Activated CD4-positive, alpha-beta T cell treated with anti-CD3 and anti-CD28 coated beads for 36 hours (primary cell): ENCODE measurements at regions not wholly inside any gene's neighbourhood (a gene's known extent, or its start where the extent isn't known, plus 50 kb on each side); places are given as distances from the start of the nearest gene placed in this dataset.
"Not testable (repeated sequence)": the region's sequence is repeated elsewhere in the genome, so short reads cannot be mapped to it uniquely, and the experiment has no call there.

Source experiments
- ATAC-seq: fragments of 200-7000 bp; cut with Tn5 transposase; one replicate; pipeline ENCODE4 v1.10.0; 2021; ENCODE audit warnings: mild to moderate bottlenecking, moderate library complexity
- CTCF ChIA-PET: fragments of 350-600 bp; sonication (Branson Sonifier 250); formaldehyde crosslinking; loops from one replicate; lab custom pipeline; 2021; ENCODE audit warnings: antibody characterized with exemption; lab: Charles Lee
- POLR2A ChIA-PET: fragments of 350-600 bp; sonication (Branson Sonifier 250); formaldehyde crosslinking; loops from one replicate; lab custom pipeline; 2021; ENCODE audit warnings: antibody characterized with exemption, inconsistent platforms; lab: Charles Lee
- DNase-seq: peaks from one replicate; pipeline ENCODE4 v3.0.0-alpha.2; 2020
- H3K27ac Mint-ChIP-seq: one replicate; pipeline ENCODE4 v1.8.0; 2021; ENCODE audit warnings: mixed read lengths
- H3K27me3 Mint-ChIP-seq: one replicate; pipeline ENCODE4 v1.8.0; 2021; ENCODE audit warnings: mixed read lengths
- H3K36me3 Mint-ChIP-seq: one replicate; pipeline ENCODE4 v1.8.0; 2021; ENCODE audit warnings: low read depth, mixed read lengths
- H3K4me1 Mint-ChIP-seq: one replicate; pipeline ENCODE4 v1.8.0; 2021; ENCODE audit warnings: mixed read lengths
- H3K4me3 Mint-ChIP-seq: one replicate; pipeline ENCODE4 v1.8.0; 2021; ENCODE audit warnings: mild to moderate bottlenecking, moderate library complexity, mixed read lengths
- H3K9me3 Mint-ChIP-seq: one replicate; pipeline ENCODE4 v1.8.0; 2021; ENCODE audit warnings: low read depth, mixed read lengths
- intact Hi-C, 2 experiments: fragments of 100-400 bp; cut with DNase I in 1 of 2; cut with micrococcal nuclease in 1 of 2; formaldehyde crosslinking; loops; one replicate each; pipeline versions ENCODE4 v1.14.2 to v1.15.1; 2022 to 2024; cut with DNase I, micrococcal nuclease

DNA sequence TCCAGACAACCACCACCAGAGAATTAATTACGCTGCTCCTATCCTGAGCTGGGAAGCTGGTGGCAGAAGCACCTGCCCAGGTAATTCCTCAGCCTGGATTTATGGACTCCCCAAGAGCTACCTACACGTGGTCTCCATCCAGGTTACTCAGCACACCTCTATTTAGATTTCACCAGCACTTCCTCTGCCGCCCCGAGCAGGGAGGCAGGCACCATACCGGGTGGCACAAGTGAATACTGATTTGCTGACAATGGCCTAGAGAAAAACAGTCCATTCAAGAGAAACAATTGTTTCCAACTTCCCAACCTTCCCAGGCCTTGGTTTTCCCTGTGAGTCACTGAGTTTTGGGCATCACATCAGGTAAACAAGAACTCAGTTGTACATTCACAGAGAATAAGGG, 134.3 kb downstream of the MATN1 start:
- CTCF ChIA-PET = no interaction called here

DNA sequence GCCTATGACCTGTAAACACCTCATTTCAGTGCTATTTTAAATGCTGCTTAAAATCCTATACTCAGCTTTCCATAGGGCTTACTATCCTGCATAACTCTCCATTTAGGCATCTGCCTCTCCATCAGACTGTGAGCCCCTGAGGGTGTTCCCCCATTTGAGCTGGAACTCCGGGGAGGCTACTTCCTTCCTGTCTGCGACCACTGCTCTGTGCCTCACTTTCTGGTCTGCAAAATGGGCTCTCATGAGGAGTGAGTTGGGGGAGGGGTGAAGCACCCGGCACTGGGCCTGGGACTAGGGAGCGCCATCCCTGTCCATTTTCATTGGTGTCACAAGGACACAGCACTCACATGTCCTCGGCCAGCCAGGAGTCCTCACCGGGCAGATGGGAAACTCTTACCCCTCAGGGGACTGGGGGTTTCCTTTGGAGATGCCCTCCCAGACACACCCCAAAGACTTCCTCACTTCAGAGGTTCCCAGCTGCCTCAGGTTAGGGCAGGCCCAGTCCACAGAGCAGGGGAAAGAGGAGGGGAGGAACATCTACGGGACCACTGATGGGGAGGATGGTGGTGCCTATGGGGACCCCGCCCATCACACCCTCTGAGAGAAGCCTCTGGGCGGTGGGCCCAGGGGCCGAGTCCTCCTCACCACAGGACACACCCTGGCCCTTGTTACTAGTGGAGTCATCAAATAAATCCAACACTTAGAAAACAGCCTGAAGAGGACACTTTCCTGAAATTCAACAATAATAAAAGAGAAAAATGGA, 134.9 kb downstream of the MATN1 start:
- Mint-ChIP-seq H3K27me3 (peaks cover 39% of the 10 kb centered on the region), H3K4me1 (no peaks in the 10 kb centered on the region), H3K9me3 (peaks cover 2% of the 10 kb centered on the region), H3K4me3 (no peak overlapping the region), H3K36me3 (no peaks in the 10 kb centered on the region), H3K27ac (no peak overlapping the region)
- no peak for ATAC-seq
- intact Hi-C loops = no loop called here
- CTCF ChIA-PET = no interaction called here
- POLR2A ChIA-PET = no interaction called here
- no peak for DNase-seq

More for the DNA sequence above, 134.3 kb downstream of the MATN1 start:
- Mint-ChIP-seq H3K36me3 (no peaks in the 10 kb centered on the region), H3K4me3 (no peak overlapping the region), H3K9me3 (peaks cover 2% of the 10 kb centered on the region), H3K27me3 (peaks cover 40% of the 10 kb centered on the region), H3K27ac (no peak overlapping the region), H3K4me1 (no peaks in the 10 kb centered on the region)
- no peak for DNase-seq
- intact Hi-C loops = no loop called here
- POLR2A ChIA-PET = no interaction called here
- no peak for ATAC-seq

DNA sequence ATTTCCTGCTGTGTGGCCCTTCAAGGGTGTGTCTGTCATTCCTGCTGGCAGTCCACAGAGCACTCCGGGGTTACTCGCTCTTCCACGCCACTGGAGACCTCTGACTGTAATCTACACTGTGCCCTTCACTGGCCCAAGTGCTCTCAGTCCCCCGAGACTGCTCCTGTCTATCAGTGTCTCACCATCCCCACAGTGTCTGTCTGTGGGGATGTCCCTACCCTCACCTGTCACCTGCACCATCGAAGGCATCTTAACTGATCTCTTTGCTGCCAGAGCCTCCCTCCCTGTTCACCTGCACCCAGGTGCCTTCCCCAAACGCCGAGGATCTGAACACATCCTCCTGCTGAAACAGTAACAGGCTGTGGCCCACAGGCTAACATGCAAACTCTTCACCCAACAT, 136.7 kb downstream of the MATN1 start:
- Mint-ChIP-seq H3K9me3 (peaks cover 2% of the 10 kb centered on the region), H3K27ac (no peak overlapping the region), H3K36me3 (peaks cover 2% of the 10 kb centered on the region), H3K27me3 (peaks cover 39% of the 10 kb centered on the region), H3K4me3 (no peak overlapping the region), H3K4me1 (no peaks in the 10 kb centered on the region)
- ChIA-PET CTCF (no interaction called here), POLR2A (no interaction called here)
- DNase-seq (no peak), ATAC-seq (no peak)
- intact Hi-C loops = no loop called here

DNA sequence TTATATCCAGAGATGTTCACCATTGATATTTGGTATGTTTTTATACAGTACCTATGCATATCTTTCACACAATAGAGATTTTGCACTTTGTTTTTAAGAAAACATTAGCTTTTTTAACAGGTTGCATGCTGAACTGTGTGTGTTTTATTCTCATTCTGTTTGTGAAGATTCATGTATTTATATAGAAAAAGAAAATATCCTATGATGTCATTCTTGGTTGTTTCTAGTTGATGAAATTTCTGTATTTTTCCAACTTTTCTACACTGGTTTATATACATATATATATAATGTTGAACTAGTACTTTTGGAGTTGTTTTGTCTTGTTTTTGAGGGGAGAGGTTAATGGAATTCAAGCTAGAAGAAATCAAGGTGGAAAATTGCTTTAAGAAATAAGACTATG, 143.8 kb downstream of the MATN1 start:
- intact Hi-C loops = no loop called here
- peaks cover 2% of the 10 kb centered on the region for H3K36me3 Mint-ChIP-seq
- DNase-seq = no peak
- H3K27ac Mint-ChIP-seq = no peak overlapping the region
- H3K4me3 Mint-ChIP-seq = no peak overlapping the region
- CTCF ChIA-PET = no interaction called here
- no peak for ATAC-seq
- peaks cover 21% of the 10 kb centered on the region for H3K27me3 Mint-ChIP-seq
- H3K9me3 Mint-ChIP-seq = peaks cover 2% of the 10 kb centered on the region
- POLR2A ChIA-PET = no interaction called here
- H3K4me1 Mint-ChIP-seq = no peaks in the 10 kb centered on the region

DNA sequence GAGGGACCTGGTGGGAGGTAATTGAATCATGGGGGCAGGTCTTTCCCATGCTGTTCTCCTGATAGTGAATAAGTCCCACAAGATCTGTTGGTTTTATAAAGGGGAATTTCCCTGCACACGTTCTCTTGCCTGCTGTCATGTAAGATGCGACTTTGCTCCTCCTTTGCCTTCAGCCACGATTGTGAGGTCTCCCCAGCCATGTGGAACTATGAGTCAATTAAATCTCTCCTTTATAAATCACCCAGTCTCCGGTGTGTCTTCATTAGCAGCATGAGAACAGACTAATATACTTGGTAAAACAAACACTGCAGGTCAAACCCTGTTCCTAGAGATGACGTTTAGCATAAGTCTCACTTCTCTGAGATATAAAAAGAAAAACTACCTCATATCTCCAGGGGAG, 148.3 kb downstream of the MATN1 start:
- no peaks in the 10 kb centered on the region for H3K9me3 Mint-ChIP-seq
- no peak overlapping the region for H3K27ac Mint-ChIP-seq
- peaks cover 19% of the 10 kb centered on the region for H3K27me3 Mint-ChIP-seq
- no peaks in the 10 kb centered on the region for H3K36me3 Mint-ChIP-seq
- intact Hi-C loops = no loop called here
- POLR2A ChIA-PET = no interaction called here
- DNase-seq (no peak), ATAC-seq (no peak)
- no peak overlapping the region for H3K4me3 Mint-ChIP-seq
- H3K4me1 Mint-ChIP-seq = no peaks in the 10 kb centered on the region
- CTCF ChIA-PET = no interaction called here

DNA sequence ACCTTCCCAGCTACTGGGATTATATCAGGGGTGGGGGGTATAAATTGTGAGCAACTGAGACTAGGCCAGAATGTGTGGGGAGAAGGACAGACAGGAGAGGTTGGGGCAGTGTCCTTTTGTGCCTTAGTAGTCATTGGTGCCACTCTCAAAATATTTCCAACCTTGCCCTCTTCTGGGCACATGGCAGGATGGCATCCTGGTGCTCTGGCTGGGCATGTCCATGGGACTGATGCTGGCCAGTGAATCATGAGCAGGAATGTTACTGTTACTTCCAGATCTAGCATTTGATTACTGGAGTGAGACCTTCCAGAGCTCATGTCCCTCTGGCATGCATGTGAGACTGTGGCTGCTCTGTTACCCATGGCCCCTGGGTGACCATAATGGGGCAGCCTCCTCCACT, 151.2 kb downstream of the MATN1 start:
- no peak for ATAC-seq
- no peaks in the 10 kb centered on the region for H3K36me3 Mint-ChIP-seq
- H3K27ac Mint-ChIP-seq = no peak overlapping the region
- DNase-seq = no peak
- no peaks in the 10 kb centered on the region for H3K4me1 Mint-ChIP-seq
- ChIA-PET POLR2A (no interaction called here), CTCF (no interaction called here)
- intact Hi-C loops = no loop called here
- H3K4me3 Mint-ChIP-seq = no peak overlapping the region
- peaks cover 23% of the 10 kb centered on the region for H3K27me3 Mint-ChIP-seq
- H3K9me3 Mint-ChIP-seq = no peaks in the 10 kb centered on the region

DNA sequence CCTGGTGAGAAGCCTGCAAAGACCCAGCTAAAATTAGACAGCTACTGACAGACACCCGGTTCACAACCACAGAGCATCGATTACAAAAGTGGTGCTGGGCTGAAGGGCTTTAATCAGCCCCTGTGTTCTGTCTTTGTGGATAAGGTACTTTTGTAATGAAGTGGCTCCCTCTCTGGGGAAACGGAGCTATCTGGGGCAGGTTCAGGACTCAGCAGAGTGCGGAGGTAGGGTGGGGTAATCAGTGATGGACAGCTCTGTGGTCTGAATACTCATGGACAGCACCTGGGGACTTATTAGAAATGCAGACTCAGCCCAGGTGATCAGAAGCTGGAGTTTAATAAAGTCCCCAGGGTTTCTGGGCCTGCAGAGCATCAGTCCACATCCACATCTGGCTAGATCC, 152.0 kb downstream of the MATN1 start:
- no peaks in the 10 kb centered on the region for H3K4me1 Mint-ChIP-seq
- H3K4me3 Mint-ChIP-seq = no peak overlapping the region
- H3K27ac Mint-ChIP-seq = no peak overlapping the region
- ChIA-PET CTCF (interaction anchor here (0.6 kb wide), 1 partner anchor 768 kb away, joined by 3 read pairs; no protein-coding TSS in a partner anchor), POLR2A (no interaction called here)
- H3K36me3 Mint-ChIP-seq = no peaks in the 10 kb centered on the region
- peaks cover 23% of the 10 kb centered on the region for H3K27me3 Mint-ChIP-seq
- DNase-seq = no peak
- H3K9me3 Mint-ChIP-seq = no peaks in the 10 kb centered on the region
- ATAC-seq = no peak
- intact Hi-C loops = no loop called here

DNA sequence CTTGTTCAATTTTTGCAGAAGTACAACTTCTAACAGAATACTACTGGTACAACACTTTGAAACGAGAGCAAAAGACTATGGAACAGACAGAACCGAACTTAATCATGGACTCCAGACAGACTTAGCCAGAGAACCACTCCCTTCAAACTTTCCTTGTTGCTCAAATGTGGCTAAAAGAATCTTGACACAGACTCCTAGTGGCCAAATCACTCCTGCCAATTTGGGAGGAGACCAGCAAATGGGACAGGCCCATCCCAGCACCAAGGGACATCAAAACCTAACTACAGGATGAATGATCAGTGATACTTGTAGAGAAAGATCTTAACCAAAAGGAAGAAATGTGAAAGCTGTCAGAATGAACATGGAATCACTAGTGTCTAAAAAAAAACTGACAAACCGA, 154.0 kb downstream of the MATN1 start:
- intact Hi-C loops = no loop called here
- Mint-ChIP-seq H3K4me3 (no peak overlapping the region), H3K4me1 (no peaks in the 10 kb centered on the region), H3K9me3 (no peaks in the 10 kb centered on the region), H3K36me3 (no peaks in the 10 kb centered on the region), H3K27ac (no peak overlapping the region), H3K27me3 (peaks cover 20% of the 10 kb centered on the region)
- DNase-seq (no peak), ATAC-seq (no peak)
- ChIA-PET CTCF (no interaction called here), POLR2A (no interaction called here)

DNA sequence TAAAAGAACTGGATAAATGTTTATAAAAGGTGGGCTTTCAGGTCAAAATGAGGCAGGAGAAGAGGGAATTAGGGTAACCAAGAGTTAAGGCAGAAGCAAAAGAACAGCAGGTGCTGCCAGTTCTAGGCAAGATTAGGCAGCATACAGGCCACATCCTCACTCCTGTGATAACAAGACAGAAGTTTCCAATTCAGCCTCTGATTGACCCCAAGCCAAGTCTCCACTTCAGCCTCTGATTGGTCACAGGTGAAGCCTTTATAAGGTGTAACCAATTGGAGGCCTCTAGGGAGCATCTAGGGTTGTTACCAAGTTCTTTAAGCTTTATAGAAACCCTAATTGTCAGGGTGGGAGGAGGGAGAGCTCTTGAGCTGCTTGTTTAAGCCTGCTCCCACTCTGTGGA, 160.8 kb downstream of the MATN1 start:
- POLR2A ChIA-PET = no interaction called here
- Mint-ChIP-seq H3K4me3 (no peak overlapping the region), H3K27me3 (peaks cover 8% of the 10 kb centered on the region), H3K4me1 (no peaks in the 10 kb centered on the region), H3K27ac (no peak overlapping the region), H3K36me3 (peaks cover 3% of the 10 kb centered on the region), H3K9me3 (peaks cover 17% of the 10 kb centered on the region)
- DNase-seq (no peak), ATAC-seq (no peak)
- CTCF ChIA-PET = no interaction called here
- intact Hi-C loops = no loop called here

DNA sequence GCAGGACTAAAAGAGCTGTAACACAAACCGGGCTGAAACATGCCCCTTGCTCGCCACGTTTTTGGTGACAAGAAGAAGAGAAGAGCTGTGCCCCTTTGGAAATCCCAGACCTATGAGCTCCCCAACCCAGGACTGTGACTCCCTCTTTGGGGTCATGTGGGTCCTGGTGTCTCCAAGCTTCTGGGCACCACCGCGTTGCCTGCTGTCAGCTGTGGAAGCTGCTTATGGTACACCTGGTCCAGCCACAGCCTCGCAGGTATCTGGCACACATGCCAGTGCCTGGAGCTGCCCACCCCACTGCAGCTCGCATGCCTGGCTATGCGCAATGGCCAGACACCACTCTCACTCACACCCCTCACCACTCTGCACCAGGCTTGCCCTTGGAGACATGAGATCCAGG, 171.8 kb downstream of the MATN1 start:
- Mint-ChIP-seq H3K27ac (no peak overlapping the region), H3K36me3 (no peaks in the 10 kb centered on the region), H3K4me3 (no peak overlapping the region), H3K27me3 (peaks cover 20% of the 10 kb centered on the region), H3K4me1 (no peaks in the 10 kb centered on the region), H3K9me3 (peaks cover 2% of the 10 kb centered on the region)
- intact Hi-C loops = no loop called here
- DNase-seq = no peak
- CTCF ChIA-PET = interaction anchor here (0.9 kb wide), 1 partner anchor 171 kb away, joined by 4 read pairs; no protein-coding TSS in a partner anchor
- no peak for ATAC-seq
- POLR2A ChIA-PET = no interaction called here

DNA sequence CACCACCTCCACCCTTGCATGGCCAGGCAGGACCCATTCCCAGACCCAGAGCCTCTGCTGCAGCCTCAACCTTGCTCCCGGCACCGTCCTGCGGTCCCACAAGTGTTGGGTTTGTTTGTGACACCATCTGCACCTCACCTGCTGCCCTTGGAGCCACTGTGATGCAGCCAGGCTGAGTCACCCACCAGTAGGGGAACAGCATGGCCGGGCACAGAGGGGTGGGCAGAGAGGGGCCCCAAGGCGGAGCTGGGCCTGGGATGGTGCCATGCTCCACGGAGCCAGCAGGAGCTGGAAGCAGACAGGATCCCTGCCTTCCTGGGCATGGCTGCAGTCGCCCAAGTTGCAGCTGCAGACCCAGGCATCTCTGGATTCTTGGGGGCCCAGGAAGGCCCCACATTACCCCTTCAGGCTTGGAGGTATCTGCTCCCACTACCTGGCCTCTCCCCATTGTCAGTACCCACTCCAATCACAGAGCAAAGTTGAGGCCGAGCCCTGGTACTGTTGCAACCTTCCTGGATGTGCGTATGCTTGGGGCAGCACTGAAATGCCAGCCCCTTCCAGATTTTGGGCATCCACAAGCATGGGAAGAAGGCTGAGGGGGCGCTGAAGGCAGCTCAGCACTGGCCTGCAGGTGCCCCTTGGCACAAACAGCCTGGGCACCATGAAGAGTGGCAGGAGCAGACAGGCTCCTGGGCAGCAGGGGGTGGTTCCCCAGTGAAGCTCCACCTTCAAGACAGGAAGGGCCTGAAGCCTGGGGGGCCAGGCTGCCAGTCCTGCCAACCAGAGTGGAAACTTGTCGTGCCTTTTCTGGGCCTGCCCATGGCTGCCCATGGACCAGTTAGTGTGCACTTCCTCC, 172.8 kb downstream of the MATN1 start:
- Mint-ChIP-seq H3K4me1 (no peaks in the 10 kb centered on the region), H3K9me3 (no peaks in the 10 kb centered on the region), H3K4me3 (no peak overlapping the region), H3K36me3 (no peaks in the 10 kb centered on the region), H3K27ac (no peak overlapping the region), H3K27me3 (peaks cover 22% of the 10 kb centered on the region)
- intact Hi-C loops = no loop called here
- DNase-seq = no peak
- no peak for ATAC-seq
- ChIA-PET CTCF (interaction anchor here (0.9 kb wide), 1 partner anchor 170 kb away, joined by 4 read pairs; no protein-coding TSS in a partner anchor), POLR2A (no interaction called here)

DNA sequence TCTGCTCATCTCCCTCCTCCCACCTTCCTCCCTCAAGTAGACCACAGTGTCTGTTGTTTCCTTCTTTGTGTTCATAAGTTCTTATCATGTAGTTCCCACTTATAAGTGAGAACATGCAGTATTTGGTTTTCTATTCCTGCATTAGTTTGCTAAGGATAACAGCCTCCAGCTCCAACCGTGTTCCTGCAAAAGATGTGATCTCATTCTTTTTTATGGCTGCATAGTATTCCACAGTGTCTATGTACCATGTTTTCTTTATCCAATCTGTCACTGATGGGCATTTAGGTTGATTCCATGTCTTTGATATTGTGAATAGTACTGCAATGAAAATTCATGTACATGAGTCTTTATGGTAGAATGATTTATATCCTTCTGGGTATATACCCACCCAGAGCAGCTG, 173.5 kb downstream of the MATN1 start:
- H3K9me3 Mint-ChIP-seq, intact Hi-C loops, H3K4me3 Mint-ChIP-seq, ATAC-seq, H3K27ac Mint-ChIP-seq, H3K4me1 Mint-ChIP-seq, DNase-seq, H3K36me3 Mint-ChIP-seq, POLR2A ChIA-PET: not testable (repeated sequence)
- CTCF ChIA-PET = interaction anchor here (1.1 kb wide), 1 partner anchor 158 kb away, joined by 3 read pairs; no protein-coding TSS in a partner anchor
- H3K27me3 Mint-ChIP-seq = peaks cover 18% of the 10 kb centered on the region
